SK-N-SH (cell line): ENCODE measurements at regions not wholly inside any gene's neighbourhood (a gene's known extent, or its start where the extent isn't known, plus 50 kb on each side); places are given as distances from the start of the nearest gene placed in this dataset.

Experiments used
- CTCF ChIA-PET: fragments of 300-600, 350-600 bp; formaldehyde crosslinking; extraction: SDS; loops from one replicate; lab custom pipeline; 2021; lab: Yijun Ruan, JAX
- POLR2A ChIA-PET: fragments of 350-600 bp; sonication (Branson Sonifier 250); formaldehyde crosslinking; extraction: SDS; loops from one replicate; lab custom pipeline; 2020; ENCODE audit warnings: antibody characterized with exemption, inconsistent platforms; lab: Yijun Ruan, JAX
- DNase-seq: peaks from one replicate; pipeline ENCODE4 v3.0.0; 2012
- H2AFZ ChIP-seq: fragments of 200-600 bp; sonication (generic); 2 replicates; pipeline ENCODE4 v1.8.1; 2016; ENCODE audit warnings: antibody characterized with exemption, mild to moderate bottlenecking, low read depth
- H3F3A ChIP-seq: fragments of 200-600 bp; sonication (generic); replicated peaks from 2 replicates; pipeline ENCODE3; 2016; ENCODE audit warnings: antibody characterized with exemption, mild to moderate bottlenecking; ENCODE audit not compliant: insufficient read depth
- H3K27ac ChIP-seq, 2 experiments: fragments of 200-500 bp in 1 of 2; fragments of 200-600 bp in 1 of 2; sonication (Bioruptor generic) in 1 of 2; sonication (generic), shearing (Covaris generic) in 1 of 2; 2 replicates each; pipeline versions ENCODE4 v1.5.1 to v1.6.1; 2014 to 2016; ENCODE audit warnings: low read depth in 2 of 2, inconsistent platforms in 1 of 2, low read length in 1 of 2, mild to moderate bottlenecking in 1 of 2, mixed read lengths in 1 of 2
- H3K27me3 ChIP-seq: fragments of 200-600 bp; sonication (generic), shearing (Covaris generic); 2 replicates; pipeline ENCODE4 v1.6.1; 2016; ENCODE audit warnings: mixed run types; ENCODE audit not compliant: insufficient read depth
- H3K36me3 ChIP-seq, 2 experiments: fragments of 200-500 bp in 1 of 2; fragments of 200-600 bp in 1 of 2; sonication (Bioruptor generic) in 1 of 2; sonication (generic) in 1 of 2; replicated peaks in 1 of 2; 2 replicates each; pipeline versions ENCODE3 to v1.5.1; 2014 to 2016; ENCODE audit warnings: low read length in 1 of 2, mild to moderate bottlenecking in 1 of 2; ENCODE audit not compliant: insufficient read depth in 2 of 2, control insufficient read depth in 1 of 2
- H3K4me1 ChIP-seq, 2 experiments: fragments of 200-500 bp in 1 of 2; fragments of 200-600 bp in 1 of 2; sonication (Bioruptor generic) in 1 of 2; sonication (generic), shearing (Covaris generic) in 1 of 2; 2 replicates each; pipeline versions ENCODE4 v1.5.1 to v1.6.1; 2014 to 2016; ENCODE audit warnings: low read depth in 1 of 2, low read length in 1 of 2, mixed run types in 1 of 2; ENCODE audit not compliant: insufficient read depth in 2 of 2, control insufficient read depth in 1 of 2
- H3K4me2 ChIP-seq: fragments of 200-600 bp; sonication (generic), shearing (Covaris generic); 2 replicates; pipeline ENCODE4 v1.6.1; 2017; ENCODE audit warnings: mixed run types
- H3K4me3 ChIP-seq, 2 experiments: fragments of 200-500 bp in 1 of 2; fragments of 200-600 bp in 1 of 2; sonication (Bioruptor generic) in 1 of 2; sonication (generic), shearing (Covaris generic) in 1 of 2; 2 replicates each; pipeline versions ENCODE4 v1.5.1 to v1.8.1; 2014 to 2016; ENCODE audit warnings: low read depth in 2 of 2, inconsistent platforms in 1 of 2, low read length in 1 of 2, mild to moderate bottlenecking in 1 of 2, mixed read lengths in 1 of 2, moderate library complexity in 1 of 2
- H3K79me2 ChIP-seq: fragments of 200-600 bp; sonication (generic); 2 replicates; pipeline ENCODE4 v1.8.1; 2017; ENCODE audit warnings: mild to moderate bottlenecking; ENCODE audit not compliant: insufficient read depth
- H3K9ac ChIP-seq: fragments of 200-600 bp; sonication (generic); 2 replicates; pipeline ENCODE4 v1.6.1; 2017; ENCODE audit warnings: mixed run types
- H3K9me2 ChIP-seq: fragments of 200-600 bp; sonication (generic); 2 replicates; pipeline ENCODE4 v1.6.1; 2017; ENCODE audit warnings: mixed run types
- H3K9me3 ChIP-seq: fragments of 200-600 bp; sonication (generic); 2 replicates; pipeline ENCODE4 v1.6.1; 2017; ENCODE audit warnings: mixed run types, mild to moderate bottlenecking, moderate library complexity
- H4K20me1 ChIP-seq: fragments of 200-600 bp; sonication (generic); 2 replicates; pipeline ENCODE4 v1.6.1; 2017; ENCODE audit warnings: mild to moderate bottlenecking, mixed run types; ENCODE audit not compliant: insufficient read depth
- CTCF ChIP-seq: fragments of 200-600 bp; sonication (generic); IDR thresholded peaks from 2 replicates; pipeline ENCODE4 v1.6.1; 2017; ENCODE audit warnings: antibody characterized with exemption, mild to moderate bottlenecking, moderate library complexity
- ELF1 ChIP-seq: IDR thresholded peaks from 2 replicates; pipeline ENCODE4 v1.4.0; 2012
- EP300 ChIP-seq, 2 experiments: IDR thresholded peaks; 2 replicates each; pipeline versions ENCODE4 v1.4.0 to v1.6.1; 2012; ENCODE audit warnings: borderline replicate concordance in 1 of 2, low read depth in 1 of 2, low read length in 1 of 2
- FOSL2 ChIP-seq: IDR thresholded peaks from 2 replicates; pipeline ENCODE4 v1.4.0; 2012; ENCODE audit warnings: low read depth, mild to moderate bottlenecking, moderate library complexity, borderline replicate concordance
- FOXM1 ChIP-seq: IDR thresholded peaks from 2 replicates; pipeline ENCODE4 v1.4.0; 2012; ENCODE audit warnings: low read depth, mild to moderate bottlenecking
- GABPA ChIP-seq: IDR thresholded peaks from 2 replicates; pipeline ENCODE4 v1.4.0; 2012; ENCODE audit warnings: low read depth, mild to moderate bottlenecking
- GATA2 ChIP-seq: sonication (generic); formaldehyde crosslinking; IDR thresholded peaks from 2 replicates; pipeline ENCODE4 v1.5.0; 2020; ENCODE audit warnings: mild to moderate bottlenecking, missing genetic modification reagents
- JUND ChIP-seq: IDR thresholded peaks from 2 replicates; pipeline ENCODE4 v1.4.0; 2012
- MEF2A ChIP-seq: IDR thresholded peaks from 2 replicates; pipeline ENCODE4 v1.4.0; 2012; ENCODE audit warnings: low read depth, borderline replicate concordance
- NFIC ChIP-seq: IDR thresholded peaks from 2 replicates; pipeline ENCODE4 v1.4.0; 2012; ENCODE audit warnings: borderline replicate concordance
- PBX3 ChIP-seq: IDR thresholded peaks from 2 replicates; pipeline ENCODE4; 2012
- RAD21 ChIP-seq: IDR thresholded peaks from 2 replicates; pipeline ENCODE4 v1.6.1; 2012; ENCODE audit warnings: mild to moderate bottlenecking, low read length
- RCOR1 ChIP-seq: fragments of 150-350 bp; IDR thresholded peaks from 2 replicates; pipeline ENCODE4 v1.6.1; 2017; ENCODE audit warnings: antibody characterized with exemption, low read length
- SIN3A ChIP-seq: IDR thresholded peaks from 2 replicates; pipeline ENCODE4 v1.6.1; 2012; ENCODE audit warnings: low read depth, mild to moderate bottlenecking, low read length, moderate library complexity, borderline replicate concordance
- TAF1 ChIP-seq: IDR thresholded peaks from 2 replicates; pipeline ENCODE4 v1.6.1; 2012; ENCODE audit warnings: low read depth, mild to moderate bottlenecking, low read length, moderate library complexity, borderline replicate concordance
- TCF12 ChIP-seq: IDR thresholded peaks from 2 replicates; pipeline ENCODE4 v1.4.0; 2012
- TEAD4 ChIP-seq: IDR thresholded peaks from 2 replicates; pipeline ENCODE4 v1.4.0; 2012; ENCODE audit warnings: mild to moderate bottlenecking, borderline replicate concordance; ENCODE audit not compliant: insufficient read depth
- USF2 ChIP-seq: fragments of 150-350 bp; IDR thresholded peaks from 2 replicates; pipeline ENCODE4 v1.6.1; 2017; ENCODE audit warnings: antibody characterized with exemption, low read length, low read depth, borderline replicate concordance
- YY1 ChIP-seq: IDR thresholded peaks from 2 replicates; pipeline ENCODE4 v1.4.0; 2012; ENCODE audit warnings: low read depth, mild to moderate bottlenecking
- ZBTB33 ChIP-seq: IDR thresholded peaks from 2 replicates; pipeline ENCODE4 v1.4.0; 2012; ENCODE audit warnings: low read depth, borderline replicate concordance
- WGBS: methylation state at CpG from one replicate; pipeline ENCODE4 v1.1.6; 2017; ENCODE audit warnings: low lambda C conversion rate; 5-methylcytosine and 5-hydroxymethylcytosine counted together

- Histone ChIP-seq H3K9me2 (peaks cover 3% of the 10 kb centered on the region; the same call in 1 of the 2 replicates), H3K4me3 (no peak overlapping the region), H3K9ac (no peak overlapping the region), H3K36me3 (no peaks in the 10 kb centered on the region), H3K9me3 (no peaks in the 10 kb centered on the region), H3K4me1 (no peaks in the 10 kb centered on the region), H3K27me3 (no peaks in the 10 kb centered on the region), H2AFZ (no peak overlapping the region), H3F3A (peaks cover 4% of the 10 kb centered on the region), H3K4me2 (no peak overlapping the region), H3K27ac (no peak overlapping the region), H3K79me2 (no peaks in the 10 kb centered on the region), H4K20me1 (no peaks in the 10 kb centered on the region)
- ChIA-PET POLR2A (no interaction called here), CTCF (no interaction called here)
- DNase-seq = no peak
- 15% methylated on average over 1 of the region's 1 CpG for WGBS
- TF ChIP-seq TEAD4 = peak; percentile 68; the same call in 1 of the 2 replicates
- peak in 1 of 2 experiments; percentile 57; a peak in 2 of 4 replicates for TF ChIP-seq EP300 (IDR thresholded peaks at IDR 0.05; ENCODE audit: borderline replicate concordance in 1 of 2, low read depth in 1 of 2, low read length in 1 of 2)
- no peak for TF ChIP-seq TAF1
- no peak for TF ChIP-seq MEF2A
- TF ChIP-seq JUND = peak; percentile 65
- TF ChIP-seq TCF12 = peak; percentile 60
- TF ChIP-seq PBX3 = peak; percentile 23; the same call in 1 of the 2 replicates
- peak; percentile 74; the same call in 1 of the 2 replicates for TF ChIP-seq FOSL2
- TF ChIP-seq NFIC = peak; percentile 74
- TF ChIP-seq SIN3A = no peak
- TF ChIP-seq USF2 = no peak
These were observed 469.5 kb downstream of the MAN2A1 start for GRCh38 chr5:110159202-110159601.

- H3K27ac ChIP-seq = no peak overlapping the region
- ChIA-PET CTCF (no interaction called here), POLR2A (no interaction called here)
- no peaks in the 10 kb centered on the region for H3K9me2 ChIP-seq
- no peaks in the 10 kb centered on the region for H3K9me3 ChIP-seq
- no peak overlapping the region for H3K4me2 ChIP-seq
- no peaks in the 10 kb centered on the region for H3K36me3 ChIP-seq
- DNase-seq = no peak
- no peak overlapping the region; the same call in 1 of the 2 replicates for H2AFZ ChIP-seq
- H3K27me3 ChIP-seq = no peaks in the 10 kb centered on the region
- WGBS = 79% methylated on average over 2 of the region's 2 CpGs
- peaks cover 4% of the 10 kb centered on the region for H3F3A ChIP-seq
- H4K20me1 ChIP-seq = no peaks in the 10 kb centered on the region
- H3K4me1 ChIP-seq = no peaks in the 10 kb centered on the region
- no peak overlapping the region for H3K4me3 ChIP-seq
- H3K79me2 ChIP-seq = no peaks in the 10 kb centered on the region
- H3K9ac ChIP-seq = no peak overlapping the region
- no peak for TF ChIP-seq CTCF
- TF ChIP-seq GATA2 (CRISPR knock-in tag) = no peak
- no peak for TF ChIP-seq JUND
- no peak for TF ChIP-seq TAF1
- TF ChIP-seq RAD21 = no peak
- TF ChIP-seq GABPA = no peak
- TF ChIP-seq FOXM1 = no peak
- TF ChIP-seq YY1 = no peak
- TF ChIP-seq ELF1 = no peak
- no peak for TF ChIP-seq SIN3A
- no peak for TF ChIP-seq USF2
- TF ChIP-seq NFIC = no peak
- TF ChIP-seq ZBTB33 = no peak
- TF ChIP-seq RCOR1 = no peak
These were observed 471.4 kb downstream of the MAN2A1 start for GRCh38 chr5:110161162-110161561.
